ENCODE measurements at regions not wholly inside any gene's neighbourhood (a gene's known extent, or its start where the extent isn't known, plus 50 kb on each side); places are given as distances from the start of the nearest gene placed in this dataset.
"Not testable (repeated sequence)": the region's sequence is repeated elsewhere in the genome, so short reads cannot be mapped to it uniquely, and the experiment has no call there.

DNA sequence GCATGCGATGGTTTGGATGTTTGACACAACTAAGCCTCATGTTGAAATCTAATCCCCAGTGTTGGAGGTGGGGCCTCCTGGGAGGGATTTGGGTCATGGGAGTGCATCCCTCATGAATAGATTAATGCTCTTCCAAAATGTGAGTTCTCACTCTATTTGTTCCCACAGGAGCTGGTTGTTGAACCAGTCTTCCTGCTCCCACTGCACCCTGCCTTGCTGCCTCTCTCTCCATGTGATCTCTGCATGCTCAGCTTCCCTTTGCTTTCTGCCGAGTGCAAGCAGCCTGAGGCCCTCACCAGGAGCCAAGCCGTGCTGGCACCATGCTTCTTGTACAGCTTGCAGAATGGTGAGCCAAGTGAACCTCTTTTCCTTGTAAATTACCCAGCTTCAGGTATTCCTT, 206.8 kb downstream of the VAPA start:
- DNase-seq (ENCODE audit: low read depth) = no peak

- DNase-seq (ENCODE audit: low read depth) = no peak
Measured at GRCh38 chr18:10121028-10121427, 207.2 kb downstream of the VAPA start.

DNA sequence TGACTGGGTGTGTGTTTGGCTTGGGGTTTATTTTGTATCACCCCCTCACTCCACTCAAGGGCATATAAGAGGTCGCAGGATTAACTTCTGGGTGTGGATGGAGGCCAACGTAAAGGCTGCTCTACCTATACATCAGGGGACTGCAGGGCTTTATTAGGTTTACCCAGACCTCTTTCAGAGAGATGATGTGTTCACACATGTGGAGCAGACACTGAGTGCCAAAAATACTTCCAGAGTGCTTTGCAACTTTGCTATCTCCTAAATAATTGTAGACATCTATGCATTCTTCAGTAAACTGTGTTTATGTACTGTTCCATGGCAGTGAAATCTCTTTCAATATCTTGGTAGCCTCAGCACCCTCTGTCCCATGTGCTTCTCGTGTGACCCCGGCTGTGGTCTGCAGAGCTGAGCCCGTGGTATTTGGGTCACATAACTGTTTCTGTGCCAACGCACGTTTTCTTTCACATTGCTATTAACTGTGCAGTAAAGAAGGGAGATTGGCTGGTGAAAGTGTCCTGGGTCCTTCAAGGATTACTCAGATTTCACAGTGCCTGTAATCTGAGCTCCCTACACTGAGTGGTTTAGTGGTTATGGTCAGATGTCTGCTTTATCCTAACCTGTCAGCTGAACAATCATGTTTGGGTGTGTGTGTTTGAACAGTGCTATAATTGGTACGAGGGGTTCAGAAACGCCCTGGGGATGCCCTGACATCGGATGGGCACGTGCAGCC, 208.1 kb downstream of the VAPA start:
- DNase-seq (ENCODE audit: low read depth) = no peak

GRCh38 chr18:10122988-10123950, 209.5 kb downstream of the VAPA start:
- DNase-seq (ENCODE audit: low read depth) = no peak

- DNase-seq (ENCODE audit: low read depth) = no peak
Measured at GRCh38 chr18:10124071-10124470, 210.3 kb downstream of the VAPA start.

DNA sequence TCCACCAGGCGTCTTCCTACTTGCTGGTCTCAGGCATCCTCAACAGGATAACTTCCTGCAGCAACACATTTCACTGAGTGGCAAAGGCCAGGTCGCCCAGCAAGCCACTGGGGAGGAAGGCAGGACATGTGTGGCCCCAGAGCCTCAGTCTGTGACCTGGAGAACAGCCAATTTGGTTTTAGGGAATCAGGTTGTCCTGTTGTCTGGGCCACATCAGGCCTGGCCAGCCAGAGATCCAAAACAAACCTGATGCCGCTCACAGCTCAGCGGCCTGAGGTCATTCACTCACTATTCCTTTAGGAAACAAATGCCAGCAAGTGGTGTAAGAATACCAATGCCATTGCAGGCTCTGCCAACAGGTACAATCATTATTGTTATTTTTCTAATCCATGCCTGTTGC, 210.7 kb downstream of the VAPA start:
- no peak for DNase-seq (ENCODE audit: low read depth)

- DNase-seq (ENCODE audit: low read depth) = no peak
Measured at GRCh38 chr18:10124967-10125366, 211.2 kb downstream of the VAPA start.

DNA sequence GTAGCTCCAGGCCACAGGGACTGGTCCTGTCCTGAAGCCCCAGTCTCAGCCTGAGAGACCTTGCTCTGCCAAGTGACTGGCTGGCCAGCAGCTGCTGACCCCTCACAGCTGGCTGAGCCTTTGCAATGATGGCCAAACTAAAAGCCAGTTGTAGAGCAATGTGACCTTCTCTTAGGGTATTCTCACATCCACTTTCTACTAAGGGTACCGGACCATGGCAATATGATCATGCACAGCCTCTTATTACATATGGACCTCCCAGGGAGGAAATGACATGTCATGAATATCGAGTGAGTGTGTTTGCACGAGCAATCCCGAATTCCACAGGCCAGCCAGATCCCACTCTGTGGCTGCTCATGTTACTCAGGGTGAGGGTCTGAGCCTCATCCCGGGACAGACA, 213.9 kb downstream of the VAPA start:
- DNase-seq (ENCODE audit: low read depth) = no peak

- DNase-seq (ENCODE audit: low read depth) = no peak
Measured at GRCh38 chr18:10128921-10129501, 215.2 kb downstream of the VAPA start.

DNA sequence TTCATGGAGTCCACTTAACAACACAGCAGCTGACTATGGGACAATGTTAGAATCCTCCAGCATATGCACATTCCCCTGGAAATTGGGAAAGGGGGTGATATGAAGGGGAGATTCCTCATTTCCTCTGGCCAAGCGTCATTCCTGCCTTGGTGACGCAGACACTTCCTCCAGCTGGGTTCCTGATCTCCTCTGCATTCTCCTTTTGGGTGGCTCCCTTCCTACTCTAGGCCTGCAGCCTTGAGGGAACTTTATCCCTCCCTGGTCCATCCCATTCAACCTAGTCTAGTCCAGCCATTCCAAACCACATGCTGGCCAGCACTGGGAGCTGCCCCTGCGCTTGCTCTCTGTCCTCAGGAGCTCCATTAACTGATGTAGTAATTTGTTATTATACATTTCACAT, 216.8 kb downstream of the VAPA start:
- DNase-seq (ENCODE audit: low read depth) = no peak

- DNase-seq (ENCODE audit: low read depth) = no peak
Measured at GRCh38 chr18:10131081-10131459, 217.3 kb downstream of the VAPA start.

DNA sequence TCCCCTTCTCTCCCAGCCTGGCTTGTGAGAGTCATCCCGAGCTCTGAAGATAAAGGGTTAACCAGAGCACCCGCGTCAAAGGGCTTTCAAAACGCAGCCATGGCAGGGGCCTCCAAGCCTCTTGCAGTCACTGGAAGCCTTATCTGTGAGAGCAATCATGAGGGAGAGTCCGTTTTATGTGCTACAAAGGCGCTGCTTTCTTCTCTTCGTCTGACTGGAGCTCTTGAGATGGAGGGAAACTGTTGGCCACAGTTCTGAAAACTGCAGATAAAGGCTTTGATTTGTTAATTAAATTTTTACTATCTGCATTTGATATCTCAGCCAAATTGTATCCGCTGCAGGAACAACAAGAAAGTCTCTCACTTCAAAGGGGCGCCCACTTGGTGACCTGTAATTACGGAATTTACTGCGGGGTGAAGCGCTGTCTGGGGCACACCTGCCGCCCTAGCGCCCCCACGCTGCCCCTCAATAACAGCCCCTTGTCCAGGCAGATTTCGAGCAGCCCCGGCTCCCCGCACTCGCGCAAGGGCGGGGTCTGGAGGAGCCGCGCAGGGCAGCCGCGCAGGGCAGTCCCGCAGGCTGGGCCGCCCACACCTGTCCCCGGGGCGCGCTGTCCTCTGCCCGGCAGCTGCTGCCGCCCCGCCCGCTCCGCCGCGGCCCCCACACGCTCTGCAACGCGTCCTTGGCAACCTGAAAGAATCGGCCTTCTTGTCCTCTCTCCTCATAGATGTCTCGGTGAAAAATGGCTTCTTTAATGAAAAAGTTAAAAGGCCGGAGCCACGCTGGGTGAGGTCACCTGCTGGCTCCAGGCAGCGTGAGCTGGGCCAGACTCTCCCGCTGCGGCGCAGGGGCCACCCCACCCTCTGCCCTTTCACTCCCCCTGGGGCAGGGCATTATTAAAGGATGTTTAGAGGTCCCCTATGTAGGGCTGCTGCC, 217.9 kb downstream of the VAPA start:
- no peak for DNase-seq (ENCODE audit: low read depth)

GRCh38 chr18:10133516-10133915, 219.7 kb downstream of the VAPA start:
- no peak for DNase-seq (ENCODE audit: low read depth)

DNA sequence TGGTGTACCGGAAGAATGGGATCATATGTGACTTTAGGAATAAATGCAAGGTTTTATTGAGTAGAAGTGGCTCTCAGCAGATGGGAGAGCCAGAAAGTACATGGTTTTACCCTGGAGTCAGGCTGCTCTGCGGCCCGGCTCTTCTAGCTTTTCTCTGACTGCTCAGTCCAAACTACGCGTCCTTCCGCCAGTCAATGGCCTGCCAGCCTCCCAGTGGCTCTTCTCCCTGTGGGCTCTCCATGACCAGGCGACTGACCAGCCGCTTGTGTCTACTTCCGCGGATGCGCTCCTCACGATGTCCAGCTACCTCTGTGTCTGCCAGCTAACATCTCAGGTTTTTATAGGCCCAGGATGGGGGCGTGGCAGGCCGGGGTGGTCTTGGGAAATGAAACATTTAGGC, 220.4 kb downstream of the VAPA start:
- no peak for DNase-seq (ENCODE audit: low read depth)

- not testable (repeated sequence) for DNase-seq (ENCODE audit: low read depth)
Measured at GRCh38 chr18:10134749-10135148, 220.9 kb downstream of the VAPA start.

DNA sequence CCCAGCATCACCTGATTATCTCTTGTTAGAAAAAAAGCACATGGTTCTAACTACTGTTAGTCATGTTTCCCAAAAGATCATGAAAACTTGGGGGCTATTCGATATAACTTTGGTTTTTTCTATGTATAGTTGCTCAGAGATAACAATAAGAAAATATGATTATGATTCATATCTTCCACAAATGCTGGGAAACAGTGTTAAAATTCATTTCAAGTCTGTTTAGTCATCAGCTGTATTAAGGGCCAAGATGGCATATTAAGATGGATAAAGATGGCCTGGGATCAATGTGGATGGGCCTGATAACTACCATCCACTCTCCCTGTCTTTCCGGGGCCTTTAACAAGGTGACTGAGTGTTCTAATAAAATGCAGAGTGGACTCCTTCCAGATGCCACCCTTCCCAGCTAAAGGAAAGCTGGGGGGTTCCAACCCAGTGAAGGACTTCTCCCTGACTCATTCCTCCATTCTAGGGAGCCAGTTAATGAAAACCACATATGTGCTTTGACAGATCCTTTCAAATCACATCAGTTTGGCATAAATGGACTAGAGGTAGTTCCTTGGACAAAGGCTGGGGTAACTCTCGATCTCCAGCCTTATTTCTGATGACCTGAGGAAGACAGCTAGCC, 221.6 kb downstream of the VAPA start:
- no peak for DNase-seq (ENCODE audit: low read depth)

GRCh38 chr18:10138719-10139118, 224.9 kb downstream of the VAPA start:
- no peak for DNase-seq (ENCODE audit: low read depth)

DNA sequence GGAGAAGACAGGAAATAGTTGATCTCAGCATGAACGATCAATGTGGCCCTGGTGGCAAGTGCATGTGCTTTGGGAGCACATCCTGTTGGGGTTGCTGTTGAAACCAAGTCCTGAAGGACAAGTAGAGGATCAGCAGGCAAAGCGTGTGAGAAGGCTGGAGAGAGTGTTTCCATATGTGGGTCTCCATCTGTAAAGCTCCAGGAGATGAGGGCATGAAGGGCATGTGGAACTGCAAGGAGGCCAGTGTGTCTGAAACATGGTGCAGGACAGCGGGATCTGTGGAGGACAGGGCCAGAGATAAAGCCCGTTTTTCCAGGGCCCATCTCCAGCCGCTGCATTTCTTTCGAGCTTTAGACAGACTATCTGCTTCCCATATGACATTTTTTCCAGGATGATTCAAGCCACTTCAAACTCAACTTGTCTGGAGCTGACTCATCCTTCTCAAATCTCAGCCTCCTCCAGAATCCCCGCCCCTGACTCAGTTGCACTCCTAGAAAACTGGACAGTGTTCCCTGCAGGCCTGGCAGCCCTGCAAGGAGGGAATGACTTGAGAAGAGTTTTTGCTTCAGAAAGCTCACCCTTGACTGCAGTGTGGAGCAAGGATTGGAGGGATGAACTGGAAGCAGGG, 226.1 kb downstream of the VAPA start:
- DNase-seq (ENCODE audit: low read depth) = no peak

GRCh38 chr18:10140461-10141282, 226.9 kb downstream of the VAPA start:
- no peak for DNase-seq (ENCODE audit: low read depth)

- DNase-seq (ENCODE audit: low read depth) = no peak
Measured at GRCh38 chr18:10141559-10141958, 227.7 kb downstream of the VAPA start.

All from activated T-cell treated with anti-CD3 and anti-CD28 coated beads for 1 hour (primary cell).